GM23248 (cell line): ENCODE measurements at regions not wholly inside any gene's neighbourhood (a gene's known extent, or its start where the extent isn't known, plus 50 kb on each side); places are given as distances from the start of the nearest gene placed in this dataset.

Experiments
- EZH2 ChIP-seq: fragments of 200-600 bp; sonication (generic); IDR thresholded peaks from 2 replicates; pipeline ENCODE4 v1.6.1; 2018; ENCODE audit warnings: antibody characterized with exemption, mild to moderate bottlenecking; ENCODE audit not compliant: insufficient read depth, poor library complexity, severe bottlenecking
- EZH2phosphoT487 ChIP-seq: fragments of 200-600 bp; sonication (generic); IDR thresholded peaks from 2 replicates; pipeline ENCODE4 v1.6.1; 2018; ENCODE audit warnings: antibody characterized with exemption, moderate library complexity, mild to moderate bottlenecking, low read depth; ENCODE audit not compliant: insufficient read depth

- TF ChIP-seq EZH2phosphoT487 (no peak), EZH2 (no peak)
Measured at GRCh38 chr7:42832667-42833066, 79.2 kb downstream of the C7orf25 start.
